Mammary epithelial cell (primary cell): ENCODE measurements at regions not wholly inside any gene's neighbourhood (a gene's known extent, or its start where the extent isn't known, plus 50 kb on each side); places are given as distances from the start of the nearest gene placed in this dataset.

ENCODE experiments used
- EZH2 ChIP-seq: IDR thresholded peaks from 2 replicates; pipeline ENCODE4 v1.6.1; 2012; ENCODE audit warnings: low read length, inconsistent platforms, borderline replicate concordance
- TF ChIP-seq, protein P1 (sequence below), 2 donors: IDR thresholded peaks in 1 of 2; conservative IDR thresholded peaks in 1 of 2; 2 replicates each; pipeline ENCODE4 v1.5.1; 2011 to 2012; ENCODE audit warnings: inconsistent platforms in 2 of 2, low read length in 2 of 2, mild to moderate bottlenecking in 2 of 2, control low read depth in 1 of 2, low read depth in 1 of 2; ENCODE audit not compliant: insufficient read depth in 1 of 2; ENCODE audit errors: extremely low read depth in 1 of 2

DNA sequence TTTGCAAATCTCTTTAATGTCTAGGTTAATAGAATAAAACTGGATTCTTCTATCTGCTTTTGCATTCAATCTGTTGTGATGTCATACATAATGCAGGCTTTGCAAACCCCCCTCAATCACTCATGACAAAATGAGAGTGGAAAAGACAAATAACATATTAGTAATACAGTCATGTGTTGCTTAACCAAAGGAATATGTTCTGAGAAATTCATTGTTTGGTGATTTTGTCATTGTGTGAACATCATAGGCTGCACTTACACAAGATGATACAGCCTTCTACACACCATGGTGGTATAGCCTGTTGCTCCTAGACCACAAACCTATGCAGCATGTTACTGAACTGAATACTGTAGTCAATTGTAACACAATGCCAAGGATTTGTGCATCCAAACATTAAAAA, 87.3 kb upstream of the SEC61G start:
- TF ChIP-seq, protein P1, sequence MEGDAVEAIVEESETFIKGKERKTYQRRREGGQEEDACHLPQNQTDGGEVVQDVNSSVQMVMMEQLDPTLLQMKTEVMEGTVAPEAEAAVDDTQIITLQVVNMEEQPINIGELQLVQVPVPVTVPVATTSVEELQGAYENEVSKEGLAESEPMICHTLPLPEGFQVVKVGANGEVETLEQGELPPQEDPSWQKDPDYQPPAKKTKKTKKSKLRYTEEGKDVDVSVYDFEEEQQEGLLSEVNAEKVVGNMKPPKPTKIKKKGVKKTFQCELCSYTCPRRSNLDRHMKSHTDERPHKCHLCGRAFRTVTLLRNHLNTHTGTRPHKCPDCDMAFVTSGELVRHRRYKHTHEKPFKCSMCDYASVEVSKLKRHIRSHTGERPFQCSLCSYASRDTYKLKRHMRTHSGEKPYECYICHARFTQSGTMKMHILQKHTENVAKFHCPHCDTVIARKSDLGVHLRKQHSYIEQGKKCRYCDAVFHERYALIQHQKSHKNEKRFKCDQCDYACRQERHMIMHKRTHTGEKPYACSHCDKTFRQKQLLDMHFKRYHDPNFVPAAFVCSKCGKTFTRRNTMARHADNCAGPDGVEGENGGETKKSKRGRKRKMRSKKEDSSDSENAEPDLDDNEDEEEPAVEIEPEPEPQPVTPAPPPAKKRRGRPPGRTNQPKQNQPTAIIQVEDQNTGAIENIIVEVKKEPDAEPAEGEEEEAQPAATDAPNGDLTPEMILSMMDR (conservative IDR thresholded peaks at IDR 0.05 in 1 of 2, IDR thresholded peaks at IDR 0.05 in 1 of 2; ENCODE audit: extremely low read depth in 1 of 2, insufficient read depth in 1 of 2, low read depth in 1 of 2, low read length in 2 of 2), result no peak
- no peak for TF ChIP-seq EZH2
